Stomach (tissue), 8 donors: ENCODE measurements at regions not wholly inside any gene's neighbourhood (a gene's known extent, or its start where the extent isn't known, plus 50 kb on each side); places are given as distances from the start of the nearest gene placed in this dataset.

Experiments used
- DNase-seq, 2 donors: peaks; one replicate each; pipeline versions ENCODE4 v3.0.0 to v3.0.0-alpha.2; 2013 to 2019
- H3K27ac ChIP-seq, 5 donors: fragments of 200-600 bp in 4 of 5; sonication (generic) in 4 of 5; one replicate each; pipeline ENCODE4 v1.5.1; 2013 to 2019; ENCODE audit warnings: mild to moderate bottlenecking in 1 of 5, moderate library complexity in 1 of 5
- H3K27me3 ChIP-seq, 3 donors: fragments of 200-600 bp; sonication (generic); one replicate each; pipeline ENCODE4 v1.5.1; 2017 to 2019; ENCODE audit warnings: mixed run types in 1 of 3
- H3K36me3 ChIP-seq, 4 donors: fragments of 200-600 bp; sonication (generic); 1 replicate in 3 of 4; 2 replicates in 1 of 4; pipeline ENCODE4 v1.5.1; 2016 to 2019
- H3K4me1 ChIP-seq, 4 donors: fragments of 200-600 bp; sonication (generic); one replicate each; pipeline ENCODE4 v1.5.1; 2016 to 2019
- H3K4me3 ChIP-seq, 4 donors: fragments of 200-600 bp; sonication (generic) in 3 of 4; one replicate each; pipeline ENCODE4 v1.5.1; 2016 to 2019; ENCODE audit warnings: mild to moderate bottlenecking in 1 of 4
- H3K9me3 ChIP-seq, 4 donors: fragments of 200-600 bp; sonication (generic); one replicate each; pipeline ENCODE4 v1.5.1; 2016 to 2019
- EP300 ChIP-seq: sonication (generic); formaldehyde crosslinking; IDR thresholded peaks from one replicate; pipeline ENCODE4 v1.6.1; 2017; ENCODE audit warnings: antibody characterized with exemption
- POLR2A ChIP-seq, 4 donors: fragments of 450-650 bp; IDR thresholded peaks; one replicate each; pipeline ENCODE4 v1.6.1; 2016; ENCODE audit warnings: antibody characterized with exemption in 4 of 4, control low read depth in 2 of 4, mild to moderate bottlenecking in 1 of 4, moderate library complexity in 1 of 4
- POLR2AphosphoS5 ChIP-seq, 3 donors: sonication (generic); formaldehyde crosslinking; IDR thresholded peaks; one replicate each; pipeline ENCODE4 v1.6.1; 2016; ENCODE audit warnings: antibody characterized with exemption in 3 of 3
- WGBS, 5 donors: extraction: QIAGEN DNeasy Blood & Tissue Kit in 3 of 5; methylation state at CpG; one replicate each; pipeline versions ENCODE4 v1.1.5 to v1.1.7; 2013 to 2018; 5-methylcytosine and 5-hydroxymethylcytosine counted together
- intact Hi-C: fragments of 100-400 bp; cut with DNase I; formaldehyde crosslinking; loops from one replicate; pipeline ENCODE4 v1.15.1; 2023; ENCODE audit warnings: low total_unique reads
- TF ChIP-seq, protein P1 (sequence below), 7 experiments: fragments of 450-650 bp in 4 of 7; fragments of 200-600 bp in 3 of 7; sonication (generic) in 3 of 7; IDR thresholded peaks; one replicate each; pipeline ENCODE4 v1.5.1; 2016 to 2019; ENCODE audit warnings: antibody characterized with exemption in 7 of 7, control low read depth in 2 of 7, mild to moderate bottlenecking in 1 of 7
- donor health status: healthy with polysubstance abuse.
- donor health status: Bipolar disorder and iron deficiency.
- donor health status: healthy.

DNA sequence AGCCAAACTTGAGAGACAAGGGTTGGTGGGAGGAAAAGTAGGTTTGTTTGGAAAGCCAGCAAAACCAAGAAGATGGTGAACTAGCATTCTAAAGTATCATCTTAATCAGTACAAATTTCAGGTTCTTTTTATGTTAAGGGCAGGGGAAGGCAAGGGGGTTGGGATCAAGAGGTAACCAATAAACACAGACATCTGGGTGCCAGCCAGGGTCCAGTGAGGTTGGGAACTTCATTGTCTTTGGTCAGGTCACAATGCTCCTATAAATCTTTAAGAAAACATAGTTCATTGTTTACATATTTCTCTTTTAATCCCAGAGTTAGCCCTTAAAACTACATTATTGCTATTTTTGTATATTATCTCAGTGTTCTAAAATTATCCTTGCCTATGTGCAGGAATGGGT lies 126.2 kb upstream of the NR5A2 start:
- no peaks in the 10 kb centered on the region for H3K4me1 ChIP-seq
- no peaks in the 10 kb centered on the region for H3K27me3 ChIP-seq
- intact Hi-C loops: no loop called here
- peaks cover 0 to 7% (median 0%) of the 10 kb centered on the region in 4 donors for H3K9me3 ChIP-seq
- TF ChIP-seq EP300 (no peak), POLR2AphosphoS5 (IDR thresholded peaks at IDR 0.05) (no peak), POLR2A (IDR thresholded peaks at IDR 0.05) (no peak)
- TF ChIP-seq, protein P1, sequence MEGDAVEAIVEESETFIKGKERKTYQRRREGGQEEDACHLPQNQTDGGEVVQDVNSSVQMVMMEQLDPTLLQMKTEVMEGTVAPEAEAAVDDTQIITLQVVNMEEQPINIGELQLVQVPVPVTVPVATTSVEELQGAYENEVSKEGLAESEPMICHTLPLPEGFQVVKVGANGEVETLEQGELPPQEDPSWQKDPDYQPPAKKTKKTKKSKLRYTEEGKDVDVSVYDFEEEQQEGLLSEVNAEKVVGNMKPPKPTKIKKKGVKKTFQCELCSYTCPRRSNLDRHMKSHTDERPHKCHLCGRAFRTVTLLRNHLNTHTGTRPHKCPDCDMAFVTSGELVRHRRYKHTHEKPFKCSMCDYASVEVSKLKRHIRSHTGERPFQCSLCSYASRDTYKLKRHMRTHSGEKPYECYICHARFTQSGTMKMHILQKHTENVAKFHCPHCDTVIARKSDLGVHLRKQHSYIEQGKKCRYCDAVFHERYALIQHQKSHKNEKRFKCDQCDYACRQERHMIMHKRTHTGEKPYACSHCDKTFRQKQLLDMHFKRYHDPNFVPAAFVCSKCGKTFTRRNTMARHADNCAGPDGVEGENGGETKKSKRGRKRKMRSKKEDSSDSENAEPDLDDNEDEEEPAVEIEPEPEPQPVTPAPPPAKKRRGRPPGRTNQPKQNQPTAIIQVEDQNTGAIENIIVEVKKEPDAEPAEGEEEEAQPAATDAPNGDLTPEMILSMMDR (IDR thresholded peaks at IDR 0.05): no peak
- H3K36me3 ChIP-seq: no peaks in the 10 kb centered on the region
- H3K4me3 ChIP-seq: no peak overlapping the region
- DNase-seq: no peak
- H3K27ac ChIP-seq: no peak overlapping the region

DNA sequence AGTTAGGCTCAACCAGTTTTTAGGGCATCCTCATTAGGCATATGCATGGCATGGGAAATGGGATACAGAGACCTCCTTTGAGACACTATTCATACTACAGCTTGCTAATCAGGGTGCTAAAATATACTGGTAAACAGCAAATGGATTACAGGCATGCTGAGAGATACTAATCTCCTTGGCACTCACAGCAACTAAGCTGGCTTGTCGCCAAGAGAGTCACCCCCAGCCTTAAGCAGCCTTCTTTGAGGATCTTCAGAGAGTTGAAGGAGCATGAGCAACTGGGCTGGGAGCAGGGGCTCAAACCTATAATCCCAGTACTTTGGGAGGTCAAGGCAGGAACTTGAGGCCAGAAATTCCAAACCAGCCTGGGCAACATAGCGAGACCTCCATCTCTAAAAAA lies 120.1 kb upstream of the NR5A2 start:
- Histone ChIP-seq H3K4me3 (no peak overlapping the region), H3K27ac (no peak overlapping the region), H3K36me3 (no peaks in the 10 kb centered on the region), H3K4me1 (no peaks in the 10 kb centered on the region), H3K9me3 (no peaks in the 10 kb centered on the region), H3K27me3 (no peaks in the 10 kb centered on the region)
- no peak for TF ChIP-seq EP300
- TF ChIP-seq, protein P1 (IDR thresholded peaks at IDR 0.05): no peak
- no peak for TF ChIP-seq POLR2A (IDR thresholded peaks at IDR 0.05)
- TF ChIP-seq POLR2AphosphoS5 (IDR thresholded peaks at IDR 0.05): no peak
- WGBS, 5 donors: 68 to 73% (median 70%) methylated on average over 2 of the region's 2 CpGs
- DNase-seq: no peak
- intact Hi-C loops: no loop called here

DNA sequence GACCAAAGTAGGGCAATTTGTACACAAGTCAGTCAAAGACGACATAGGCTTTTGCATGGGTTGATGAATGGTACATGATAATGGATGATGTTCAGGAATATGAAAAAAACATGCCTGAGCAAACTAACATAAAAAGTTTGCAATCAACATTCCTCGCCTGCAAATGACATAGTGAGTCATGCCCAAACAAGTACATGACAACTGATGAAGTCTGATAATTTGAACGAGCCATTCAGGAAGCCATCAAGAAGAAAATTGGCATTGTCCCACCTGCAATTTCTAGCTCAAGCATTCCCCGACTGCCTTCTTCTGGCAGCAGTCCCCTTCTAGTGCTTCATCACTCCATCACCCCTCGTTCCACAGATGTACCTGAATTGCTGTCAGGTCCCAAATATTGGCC lies 118.4 kb upstream of the NR5A2 start:
- Histone ChIP-seq H3K27ac (no peak overlapping the region), H3K4me3 (no peak overlapping the region), H3K36me3 (no peaks in the 10 kb centered on the region), H3K4me1 (no peaks in the 10 kb centered on the region), H3K9me3 (no peaks in the 10 kb centered on the region), H3K27me3 (no peaks in the 10 kb centered on the region)
- no peak for TF ChIP-seq POLR2AphosphoS5 (IDR thresholded peaks at IDR 0.05)
- no peak for TF ChIP-seq POLR2A (IDR thresholded peaks at IDR 0.05)
- TF ChIP-seq, protein P1 (IDR thresholded peaks at IDR 0.05): no peak
- no peak for TF ChIP-seq EP300
- intact Hi-C loops: no loop called here
- 53 to 66% (median 59%) methylated on average over 5 of the region's 5 CpGs for WGBS, 5 donors
- no peak for DNase-seq

DNA sequence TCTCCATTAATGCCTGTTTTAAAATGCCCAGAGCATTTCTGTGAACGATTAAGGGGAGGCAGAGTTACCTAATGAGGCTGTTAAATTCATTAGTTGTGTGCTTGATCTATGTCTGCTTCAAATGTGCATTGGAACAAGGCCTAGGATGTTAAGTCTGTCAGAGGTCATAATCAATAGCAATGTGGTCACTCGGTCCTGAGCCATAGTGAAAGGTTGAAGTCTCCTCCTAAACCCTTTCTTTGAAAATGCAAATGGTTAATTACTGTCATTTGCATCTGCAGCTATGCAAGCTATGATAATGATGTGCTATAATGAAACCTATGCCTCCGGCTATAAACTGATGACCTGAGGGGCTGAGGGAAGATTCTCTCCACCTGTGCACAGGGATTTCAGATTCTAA lies 114.2 kb upstream of the NR5A2 start:
- H3K27me3 ChIP-seq: no peaks in the 10 kb centered on the region
- H3K4me3 ChIP-seq: no peak overlapping the region
- H3K9me3 ChIP-seq: no peaks in the 10 kb centered on the region
- WGBS, 5 donors: 61 to 69% (median 64%) methylated on average over 3 of the region's 3 CpGs
- intact Hi-C loops: no loop called here
- no peaks in the 10 kb centered on the region for H3K36me3 ChIP-seq
- TF ChIP-seq POLR2AphosphoS5 (IDR thresholded peaks at IDR 0.05) (no peak), EP300 (no peak), POLR2A (IDR thresholded peaks at IDR 0.05) (no peak)
- H3K27ac ChIP-seq: no peak overlapping the region
- no peak for DNase-seq
- no peaks in the 10 kb centered on the region for H3K4me1 ChIP-seq

DNA sequence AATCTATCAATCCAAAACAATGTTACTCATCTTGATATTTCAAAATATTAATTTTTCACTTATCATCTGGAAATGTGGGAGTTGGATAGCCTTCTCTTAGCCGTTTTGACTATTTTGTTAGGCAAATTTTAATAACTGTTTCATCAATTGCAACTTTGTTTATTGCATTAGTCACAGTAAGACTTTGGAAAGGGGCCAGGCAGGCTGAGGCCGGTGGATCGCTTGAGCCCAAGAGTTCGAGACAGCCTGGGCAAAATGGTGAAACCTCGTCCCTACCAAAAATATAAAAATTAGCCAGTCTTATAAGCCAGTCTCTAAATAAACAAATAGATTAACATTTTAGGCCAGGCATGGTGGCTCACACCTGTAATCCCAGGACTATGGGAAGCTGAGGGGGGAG lies 113.0 kb upstream of the NR5A2 start:
- Histone ChIP-seq H3K27ac (no peak overlapping the region), H3K27me3 (no peaks in the 10 kb centered on the region), H3K36me3 (no peaks in the 10 kb centered on the region), H3K9me3 (no peaks in the 10 kb centered on the region), H3K4me3 (no peak overlapping the region), H3K4me1 (no peaks in the 10 kb centered on the region)
- TF ChIP-seq POLR2AphosphoS5 (IDR thresholded peaks at IDR 0.05): no peak
- no peak for TF ChIP-seq POLR2A (IDR thresholded peaks at IDR 0.05)
- TF ChIP-seq, protein P1 (IDR thresholded peaks at IDR 0.05): no peak
- TF ChIP-seq EP300: no peak
- DNase-seq: no peak
- WGBS, 5 donors: 69 to 88% (median 82%) methylated on average over 5 of the region's 5 CpGs
- intact Hi-C loops: no loop called here
